ENCODE measurements at regions not wholly inside any gene's neighbourhood (a gene's known extent, or its start where the extent isn't known, plus 50 kb on each side); places are given as distances from the start of the nearest gene placed in this dataset.
A peak's percentile ranks its signal among the peaks of the same experiment; 100 is the strongest.
"Not testable (repeated sequence)": the region's sequence is repeated elsewhere in the genome, so short reads cannot be mapped to it uniquely, and the experiment has no call there.

DNA sequence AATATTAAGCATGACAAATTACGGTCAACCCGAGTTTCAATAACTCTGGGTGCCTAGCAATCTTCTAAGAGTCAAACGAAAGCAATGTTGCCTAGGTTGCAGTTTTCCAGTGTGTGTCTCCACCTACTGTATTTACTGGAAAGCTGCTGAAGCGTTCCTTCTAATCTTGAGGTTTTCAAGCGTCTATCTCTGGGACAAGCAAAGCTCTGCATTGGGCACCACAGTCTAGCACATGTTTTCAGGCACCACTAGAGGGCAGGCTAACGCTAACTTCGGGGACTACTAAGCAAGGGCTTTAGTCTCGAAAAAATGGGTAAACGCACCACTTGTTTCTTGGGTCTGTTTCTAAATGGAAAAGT is 82.7 kb upstream of the KIF2A start:
- TF ChIP-seq, protein P1, sequence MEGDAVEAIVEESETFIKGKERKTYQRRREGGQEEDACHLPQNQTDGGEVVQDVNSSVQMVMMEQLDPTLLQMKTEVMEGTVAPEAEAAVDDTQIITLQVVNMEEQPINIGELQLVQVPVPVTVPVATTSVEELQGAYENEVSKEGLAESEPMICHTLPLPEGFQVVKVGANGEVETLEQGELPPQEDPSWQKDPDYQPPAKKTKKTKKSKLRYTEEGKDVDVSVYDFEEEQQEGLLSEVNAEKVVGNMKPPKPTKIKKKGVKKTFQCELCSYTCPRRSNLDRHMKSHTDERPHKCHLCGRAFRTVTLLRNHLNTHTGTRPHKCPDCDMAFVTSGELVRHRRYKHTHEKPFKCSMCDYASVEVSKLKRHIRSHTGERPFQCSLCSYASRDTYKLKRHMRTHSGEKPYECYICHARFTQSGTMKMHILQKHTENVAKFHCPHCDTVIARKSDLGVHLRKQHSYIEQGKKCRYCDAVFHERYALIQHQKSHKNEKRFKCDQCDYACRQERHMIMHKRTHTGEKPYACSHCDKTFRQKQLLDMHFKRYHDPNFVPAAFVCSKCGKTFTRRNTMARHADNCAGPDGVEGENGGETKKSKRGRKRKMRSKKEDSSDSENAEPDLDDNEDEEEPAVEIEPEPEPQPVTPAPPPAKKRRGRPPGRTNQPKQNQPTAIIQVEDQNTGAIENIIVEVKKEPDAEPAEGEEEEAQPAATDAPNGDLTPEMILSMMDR (IDR thresholded peaks at IDR 0.05 in 4 of 5, conservative IDR thresholded peaks at IDR 0.05 in 1 of 5), result peak in 2 of 5 experiments; percentile 51 to 61
- TF ChIP-seq POLR2A (IDR thresholded peaks at IDR 0.05), result not testable (repeated sequence)

Measured in gastrocnemius medialis (tissue), 4 donors.